ENCODE measurements at regions not wholly inside any gene's neighbourhood (a gene's known extent, or its start where the extent isn't known, plus 50 kb on each side); places are given as distances from the start of the nearest gene placed in this dataset.

DNA sequence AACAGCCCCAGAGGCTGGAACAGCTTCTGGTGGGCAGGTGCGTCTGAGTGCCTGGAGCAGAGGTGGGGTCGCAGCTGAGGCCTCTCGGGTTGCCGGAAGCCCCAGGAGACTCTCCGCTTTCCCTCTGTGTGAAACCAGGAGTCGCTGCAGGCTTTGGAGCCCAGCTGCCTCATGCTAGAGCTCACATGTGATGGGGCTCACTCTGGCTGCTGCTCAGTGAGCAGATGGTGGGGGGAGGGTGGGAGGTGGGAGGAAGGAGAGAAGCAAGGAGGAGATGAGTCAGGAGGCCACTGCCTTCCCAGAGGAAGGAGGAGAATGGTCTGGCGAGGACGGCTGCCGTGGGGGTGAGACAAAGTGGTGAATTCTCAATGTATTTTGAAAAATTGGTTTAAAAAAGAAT lies 290.1 kb upstream of the CHRNA7 start:
- Histone ChIP-seq H3K4me3 (ENCODE audit: low read length) (no peak overlapping the region), H4K20me1 (ENCODE audit: insufficient read depth, low read depth, low read length) (no peaks in the 10 kb centered on the region), H3K9me2 (replicated peaks; ENCODE audit: insufficient read depth, low read length) (no peaks in the 10 kb centered on the region)

DNA sequence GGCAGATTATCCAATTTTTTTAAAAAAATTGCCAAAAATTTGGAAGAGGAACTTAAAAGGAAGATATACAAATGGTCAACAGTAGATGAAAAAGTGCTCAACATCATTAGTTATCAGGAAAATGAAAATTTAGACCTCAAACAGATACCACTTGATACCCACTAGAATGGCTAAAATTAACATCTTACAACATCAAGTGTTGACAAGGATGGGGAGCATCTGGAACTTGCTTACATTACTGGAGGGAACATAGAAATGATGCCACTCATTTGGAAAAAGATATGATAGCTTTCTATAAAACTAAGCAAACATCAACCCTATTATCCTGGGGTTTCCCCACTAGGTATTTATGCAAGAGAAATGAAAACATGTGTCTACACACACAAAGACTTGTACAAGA lies 284.5 kb upstream of the CHRNA7 start:
- Histone ChIP-seq H3K4me2 (ENCODE audit: low read depth, low read length, poor library complexity, severe bottlenecking) (no peak overlapping the region), H3K27me3 (ENCODE audit: low read length) (0 out of 2 replicates have a peak, but pooled peaks cover 5% of the 10 kb centered on the region), H3K36me3 (ENCODE audit: insufficient read depth, low read length) (no peaks in the 10 kb centered on the region), H3K79me2 (ENCODE audit: low read length) (no peaks in the 10 kb centered on the region), H3K9me3 (ENCODE audit: low read length) (peaks cover 12% of the 10 kb centered on the region; the same call in 1 of the 2 replicates), H3K4me3 (ENCODE audit: low read length) (no peak overlapping the region), H2AFZ (ENCODE audit: low read length) (no peak overlapping the region), H3K9ac (ENCODE audit: low read length) (no peak overlapping the region), H3K4me1 (ENCODE audit: low read length) (no peaks in the 10 kb centered on the region), H3K9me2 (replicated peaks; ENCODE audit: insufficient read depth, low read length) (no peaks in the 10 kb centered on the region), H4K20me1 (ENCODE audit: insufficient read depth, low read depth, low read length) (no peaks in the 10 kb centered on the region), H3K27ac (ENCODE audit: low read length) (no peak overlapping the region)
- DNase-seq, result no peak

More for the DNA sequence above, 290.1 kb upstream of the CHRNA7 start:
- H3K79me2 ChIP-seq (ENCODE audit: low read length), result no peaks in the 10 kb centered on the region
- peaks cover 12% of the 10 kb centered on the region; the same call in 1 of the 2 replicates for H3K9me3 ChIP-seq (ENCODE audit: low read length)
- no peaks in the 10 kb centered on the region for H3K4me1 ChIP-seq (ENCODE audit: low read length)
- no peaks in the 10 kb centered on the region for H3K36me3 ChIP-seq (ENCODE audit: insufficient read depth, low read length)
- H3K27me3 ChIP-seq (ENCODE audit: low read length), result no peaks in the 10 kb centered on the region
- no peak overlapping the region for H3K9ac ChIP-seq (ENCODE audit: low read length)
- no peak overlapping the region for H2AFZ ChIP-seq (ENCODE audit: low read length)
- H3K4me2 ChIP-seq (ENCODE audit: low read depth, low read length, poor library complexity, severe bottlenecking), result no peak overlapping the region
- H3K27ac ChIP-seq (ENCODE audit: low read length), result no peak overlapping the region
- DNase-seq, result no peak

DNA sequence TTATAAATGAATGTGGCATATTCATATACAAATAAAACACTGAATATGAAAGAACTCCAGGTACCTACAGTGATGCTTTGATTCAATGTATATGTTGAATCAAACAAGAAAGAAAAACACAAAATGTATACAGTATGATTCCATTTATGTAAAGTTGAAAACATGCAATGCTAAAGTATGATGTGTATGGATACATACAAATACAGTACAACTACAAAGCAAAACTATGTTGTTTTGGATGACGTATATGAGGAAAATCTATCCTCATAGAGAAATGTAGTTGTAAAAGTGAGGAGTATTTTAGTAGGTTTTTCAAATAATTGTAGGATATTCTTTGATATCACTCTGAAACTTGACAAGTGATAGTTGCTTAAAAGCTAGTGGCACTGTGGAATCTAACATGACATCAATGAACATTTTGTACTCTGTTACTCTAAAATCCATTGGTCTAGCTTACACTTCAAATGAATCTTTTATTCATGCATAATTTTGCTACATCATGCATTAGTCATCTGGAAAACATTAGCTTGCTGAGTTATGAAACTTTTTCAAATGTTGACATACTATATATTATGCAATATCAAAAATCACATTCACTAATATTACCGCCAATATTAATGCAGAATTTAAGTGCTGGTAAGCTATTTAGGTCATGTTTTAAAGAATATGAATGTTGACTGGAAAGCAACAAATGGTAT lies 278.1 kb upstream of the CHRNA7 start:
- no peaks in the 10 kb centered on the region for H3K9me2 ChIP-seq (replicated peaks; ENCODE audit: insufficient read depth, low read length)
- no peak overlapping the region for H3K4me2 ChIP-seq (ENCODE audit: low read depth, low read length, poor library complexity, severe bottlenecking)
- no peak overlapping the region for H2AFZ ChIP-seq (ENCODE audit: low read length)
- no peak overlapping the region for H3K4me3 ChIP-seq (ENCODE audit: low read length)
- H3K79me2 ChIP-seq (ENCODE audit: low read length), result no peaks in the 10 kb centered on the region
- no peak overlapping the region for H3K9ac ChIP-seq (ENCODE audit: low read length)
- DNase-seq, result no peak
- no peaks in the 10 kb centered on the region for H3K4me1 ChIP-seq (ENCODE audit: low read length)
- H3K27me3 ChIP-seq (ENCODE audit: low read length), result no peaks in the 10 kb centered on the region
- H3K27ac ChIP-seq (ENCODE audit: low read length), result no peak overlapping the region
- no peaks in the 10 kb centered on the region for H4K20me1 ChIP-seq (ENCODE audit: insufficient read depth, low read depth, low read length)
- no peaks in the 10 kb centered on the region for H3K9me3 ChIP-seq (ENCODE audit: low read length)
- H3K36me3 ChIP-seq (ENCODE audit: insufficient read depth, low read length), result no peaks in the 10 kb centered on the region

DNA sequence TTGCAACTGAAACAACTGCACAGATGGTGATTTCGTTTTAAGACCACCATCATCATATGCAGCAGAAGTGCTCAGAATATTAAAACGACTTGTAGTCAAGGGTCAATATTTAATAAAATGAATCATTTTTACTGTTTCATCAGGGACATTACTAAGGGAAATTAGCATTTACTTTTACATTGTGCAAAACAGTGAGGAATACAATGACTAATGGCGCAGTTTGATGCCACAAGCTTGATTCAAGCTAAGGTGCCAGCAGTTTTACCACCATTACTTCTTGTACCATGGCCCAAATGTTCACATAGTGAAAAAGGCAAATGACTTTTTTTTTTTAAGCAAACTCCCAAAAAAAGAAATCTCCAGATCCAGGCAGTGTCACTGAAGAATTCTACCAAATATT lies 277.4 kb upstream of the CHRNA7 start:
- Histone ChIP-seq H3K27ac (ENCODE audit: low read length) (no peak overlapping the region), H2AFZ (ENCODE audit: low read length) (no peak overlapping the region)

DNA sequence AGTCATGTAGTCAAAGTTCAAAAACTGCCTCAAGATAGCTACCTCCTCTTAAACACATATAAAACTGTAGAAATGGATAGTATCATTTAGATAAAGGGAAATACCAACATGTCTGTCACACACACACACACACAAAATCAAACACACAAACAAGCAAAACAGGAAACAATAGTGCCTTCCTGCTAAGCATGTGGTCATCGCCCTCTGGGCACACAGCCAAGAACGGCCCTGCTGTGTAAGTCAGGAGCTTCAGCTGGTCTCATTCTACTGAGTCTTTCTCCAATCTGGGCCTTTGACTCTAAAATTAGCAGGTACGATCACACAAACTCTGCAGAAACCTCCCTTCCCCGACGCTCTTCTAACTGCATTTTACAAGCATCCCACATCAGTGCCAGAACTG lies 272.2 kb upstream of the CHRNA7 start:
- Histone ChIP-seq H4K20me1 (ENCODE audit: insufficient read depth, low read depth, low read length) (no peaks in the 10 kb centered on the region), H3K36me3 (ENCODE audit: insufficient read depth, low read length) (no peaks in the 10 kb centered on the region), H3K79me2 (ENCODE audit: low read length) (no peaks in the 10 kb centered on the region), H2AFZ (ENCODE audit: low read length) (no peak overlapping the region), H3K4me2 (ENCODE audit: low read depth, low read length, poor library complexity, severe bottlenecking) (no peak overlapping the region), H3K27ac (ENCODE audit: low read length) (no peak overlapping the region), H3K9ac (ENCODE audit: low read length) (no peak overlapping the region), H3K4me3 (ENCODE audit: low read length) (no peak overlapping the region), H3K9me3 (ENCODE audit: low read length) (no peaks in the 10 kb centered on the region), H3K27me3 (ENCODE audit: low read length) (no peaks in the 10 kb centered on the region), H3K4me1 (ENCODE audit: low read length) (no peaks in the 10 kb centered on the region), H3K9me2 (replicated peaks; ENCODE audit: insufficient read depth, low read length) (no peaks in the 10 kb centered on the region)
- DNase-seq, result no peak

More for the DNA sequence above, 277.4 kb upstream of the CHRNA7 start:
- no peaks in the 10 kb centered on the region for H3K27me3 ChIP-seq (ENCODE audit: low read length)
- no peaks in the 10 kb centered on the region for H3K79me2 ChIP-seq (ENCODE audit: low read length)
- H4K20me1 ChIP-seq (ENCODE audit: insufficient read depth, low read depth, low read length), result no peaks in the 10 kb centered on the region
- no peaks in the 10 kb centered on the region for H3K4me1 ChIP-seq (ENCODE audit: low read length)
- H3K9me2 ChIP-seq (replicated peaks; ENCODE audit: insufficient read depth, low read length), result no peaks in the 10 kb centered on the region
- no peak overlapping the region for H3K9ac ChIP-seq (ENCODE audit: low read length)
- H3K4me2 ChIP-seq (ENCODE audit: low read depth, low read length, poor library complexity, severe bottlenecking), result no peak overlapping the region
- no peak for DNase-seq
- H3K36me3 ChIP-seq (ENCODE audit: insufficient read depth, low read length), result no peaks in the 10 kb centered on the region
- no peak overlapping the region for H3K4me3 ChIP-seq (ENCODE audit: low read length)
- no peaks in the 10 kb centered on the region for H3K9me3 ChIP-seq (ENCODE audit: low read length)

DNA sequence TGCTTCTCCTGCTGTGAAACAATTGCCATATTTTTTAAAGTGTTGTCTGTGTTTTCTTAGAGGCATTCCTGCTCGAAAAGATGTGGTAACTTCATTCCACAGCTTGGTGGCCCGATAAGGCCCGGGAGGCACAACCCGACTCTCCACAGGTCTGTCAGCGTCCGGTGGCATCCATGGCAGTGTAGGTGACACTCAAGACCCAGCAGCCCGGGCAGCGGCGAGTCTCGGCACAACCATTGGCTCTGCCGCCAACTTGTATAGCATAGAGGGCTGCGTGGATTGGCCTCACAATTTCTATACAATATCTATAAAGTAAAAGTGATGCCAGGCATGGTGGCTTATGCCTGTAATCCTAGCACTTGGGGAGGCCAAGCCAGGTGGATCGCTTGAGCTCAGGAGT lies 262.3 kb upstream of the CHRNA7 start:
- Histone ChIP-seq H3K9me3 (ENCODE audit: low read length) (no peaks in the 10 kb centered on the region), H2AFZ (ENCODE audit: low read length) (no peak overlapping the region), H3K36me3 (ENCODE audit: insufficient read depth, low read length) (no peaks in the 10 kb centered on the region), H3K4me2 (ENCODE audit: low read depth, low read length, poor library complexity, severe bottlenecking) (no peak overlapping the region), H3K79me2 (ENCODE audit: low read length) (no peaks in the 10 kb centered on the region), H3K27ac (ENCODE audit: low read length) (no peak overlapping the region), H3K9ac (ENCODE audit: low read length) (no peak overlapping the region), H3K4me1 (ENCODE audit: low read length) (no peaks in the 10 kb centered on the region), H3K4me3 (ENCODE audit: low read length) (no peak overlapping the region), H3K27me3 (ENCODE audit: low read length) (no peaks in the 10 kb centered on the region), H3K9me2 (replicated peaks; ENCODE audit: insufficient read depth, low read length) (no peaks in the 10 kb centered on the region), H4K20me1 (ENCODE audit: insufficient read depth, low read depth, low read length) (no peaks in the 10 kb centered on the region)
- no peak for DNase-seq

DNA sequence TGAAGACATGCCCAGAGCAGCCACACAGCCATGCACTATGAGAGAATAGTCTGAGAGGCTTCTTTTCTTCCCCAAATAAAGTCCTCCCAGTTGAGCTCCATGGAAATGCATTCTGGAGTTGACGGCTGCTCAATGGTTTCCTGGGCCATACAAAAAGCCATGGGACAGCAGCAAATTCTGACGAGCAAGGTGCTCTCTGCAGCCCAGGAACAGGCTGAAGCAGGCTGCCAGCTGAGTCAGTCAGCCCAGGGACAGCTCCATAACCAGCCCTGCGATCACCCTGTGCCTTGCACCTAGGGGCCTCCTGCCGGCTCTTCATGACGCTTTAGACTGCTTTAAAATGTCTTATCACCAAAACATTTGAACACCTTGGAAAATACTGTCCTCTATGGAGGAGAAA lies 256.3 kb upstream of the CHRNA7 start:
- H3K4me1 ChIP-seq (ENCODE audit: low read length), result no peaks in the 10 kb centered on the region
- H3K27ac ChIP-seq (ENCODE audit: low read length), result no peak overlapping the region
- H3K27me3 ChIP-seq (ENCODE audit: low read length), result no peaks in the 10 kb centered on the region
- no peaks in the 10 kb centered on the region for H3K36me3 ChIP-seq (ENCODE audit: insufficient read depth, low read length)
- no peak for DNase-seq
- H3K9me3 ChIP-seq (ENCODE audit: low read length), result no peaks in the 10 kb centered on the region
- H3K79me2 ChIP-seq (ENCODE audit: low read length), result no peaks in the 10 kb centered on the region
- H4K20me1 ChIP-seq (ENCODE audit: insufficient read depth, low read depth, low read length), result no peaks in the 10 kb centered on the region
- no peak overlapping the region for H3K4me3 ChIP-seq (ENCODE audit: low read length)
- H2AFZ ChIP-seq (ENCODE audit: low read length), result no peak overlapping the region
- no peak overlapping the region for H3K4me2 ChIP-seq (ENCODE audit: low read depth, low read length, poor library complexity, severe bottlenecking)
- H3K9ac ChIP-seq (ENCODE audit: low read length), result no peak overlapping the region
- no peaks in the 10 kb centered on the region for H3K9me2 ChIP-seq (replicated peaks; ENCODE audit: insufficient read depth, low read length)

DNA sequence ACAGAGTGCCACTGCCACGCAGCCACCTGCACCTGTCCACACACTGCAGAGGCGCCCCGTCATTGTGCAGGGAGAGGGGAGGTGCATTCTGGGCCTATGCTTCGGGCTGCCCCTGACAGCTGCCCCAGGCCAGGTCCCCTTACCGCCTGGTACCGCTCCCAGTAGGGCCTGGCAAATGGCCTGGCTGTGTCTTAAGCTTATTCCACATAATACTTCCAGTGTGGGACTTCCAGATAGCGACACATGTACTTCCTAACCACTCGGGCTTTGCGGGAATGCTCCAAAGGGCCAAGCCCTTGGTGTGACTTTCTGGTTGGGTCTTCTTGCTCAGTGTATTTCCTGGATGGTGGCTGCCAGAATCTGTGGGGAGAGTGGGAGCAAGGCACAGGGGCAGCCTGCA lies 254.3 kb upstream of the CHRNA7 start:
- no peak overlapping the region for H2AFZ ChIP-seq (ENCODE audit: low read length)
- no peaks in the 10 kb centered on the region for H3K79me2 ChIP-seq (ENCODE audit: low read length)
- no peak overlapping the region for H3K4me3 ChIP-seq (ENCODE audit: low read length)
- no peaks in the 10 kb centered on the region for H3K27me3 ChIP-seq (ENCODE audit: low read length)
- H3K4me1 ChIP-seq (ENCODE audit: low read length), result no peaks in the 10 kb centered on the region
- H3K36me3 ChIP-seq (ENCODE audit: insufficient read depth, low read length), result no peaks in the 10 kb centered on the region
- H3K4me2 ChIP-seq (ENCODE audit: low read depth, low read length, poor library complexity, severe bottlenecking), result no peak overlapping the region
- no peak overlapping the region for H3K27ac ChIP-seq (ENCODE audit: low read length)
- no peaks in the 10 kb centered on the region for H3K9me3 ChIP-seq (ENCODE audit: low read length)
- H3K9me2 ChIP-seq (replicated peaks; ENCODE audit: insufficient read depth, low read length), result no peaks in the 10 kb centered on the region
- no peak overlapping the region for H3K9ac ChIP-seq (ENCODE audit: low read length)
- DNase-seq, result no peak
- H4K20me1 ChIP-seq (ENCODE audit: insufficient read depth, low read depth, low read length), result 0 out of 2 replicates have a peak, but pooled peaks cover 3% of the 10 kb centered on the region
